Coronary artery (tissue), 2 donors: ENCODE measurements at regions not wholly inside any gene's neighbourhood (a gene's known extent, or its start where the extent isn't known, plus 50 kb on each side); places are given as distances from the start of the nearest gene placed in this dataset.

Experiments used
- DNase-seq: peaks from one replicate; pipeline ENCODE4 v3.0.0-alpha.2; 2017; ENCODE audit warnings: low spot score
- H3K27ac ChIP-seq, 2 donors: fragments of 200-600 bp; sonication (generic); one replicate each; pipeline ENCODE4 v1.5.1; 2016 to 2019
- H3K4me3 ChIP-seq: fragments of 200-600 bp; sonication (generic); 2 replicates; pipeline ENCODE4 v1.5.1; 2016; ENCODE audit warnings: mild to moderate bottlenecking, moderate library complexity
- TF ChIP-seq, protein P1 (sequence below): fragments of 200-600 bp; sonication (generic); IDR thresholded peaks from one replicate; pipeline ENCODE4 v1.5.1; 2019; ENCODE audit warnings: antibody characterized with exemption

DNA sequence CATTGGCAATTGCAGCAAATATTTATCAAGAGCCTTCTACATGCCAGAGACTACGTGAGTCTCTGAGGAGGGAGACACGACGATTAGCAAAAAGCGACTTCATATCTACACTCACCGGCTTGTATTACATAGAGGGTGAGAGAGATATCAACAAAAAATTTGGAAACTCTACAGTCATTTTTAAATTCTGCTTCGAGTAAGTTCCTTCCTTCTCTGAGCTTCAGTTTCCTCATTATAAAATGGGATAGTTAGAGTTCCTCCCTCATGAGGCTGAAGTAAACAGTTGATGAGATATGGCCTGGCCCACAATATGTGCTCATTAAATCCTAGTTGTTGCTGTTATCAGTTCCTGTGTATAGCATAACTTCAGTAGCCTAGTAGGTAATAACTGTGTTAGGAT is 64.1 kb upstream of the SIRPA start:
- Histone ChIP-seq H3K27ac (no peak overlapping the region), H3K4me3 (no peak overlapping the region)
- no peak for DNase-seq
- TF ChIP-seq, protein P1, sequence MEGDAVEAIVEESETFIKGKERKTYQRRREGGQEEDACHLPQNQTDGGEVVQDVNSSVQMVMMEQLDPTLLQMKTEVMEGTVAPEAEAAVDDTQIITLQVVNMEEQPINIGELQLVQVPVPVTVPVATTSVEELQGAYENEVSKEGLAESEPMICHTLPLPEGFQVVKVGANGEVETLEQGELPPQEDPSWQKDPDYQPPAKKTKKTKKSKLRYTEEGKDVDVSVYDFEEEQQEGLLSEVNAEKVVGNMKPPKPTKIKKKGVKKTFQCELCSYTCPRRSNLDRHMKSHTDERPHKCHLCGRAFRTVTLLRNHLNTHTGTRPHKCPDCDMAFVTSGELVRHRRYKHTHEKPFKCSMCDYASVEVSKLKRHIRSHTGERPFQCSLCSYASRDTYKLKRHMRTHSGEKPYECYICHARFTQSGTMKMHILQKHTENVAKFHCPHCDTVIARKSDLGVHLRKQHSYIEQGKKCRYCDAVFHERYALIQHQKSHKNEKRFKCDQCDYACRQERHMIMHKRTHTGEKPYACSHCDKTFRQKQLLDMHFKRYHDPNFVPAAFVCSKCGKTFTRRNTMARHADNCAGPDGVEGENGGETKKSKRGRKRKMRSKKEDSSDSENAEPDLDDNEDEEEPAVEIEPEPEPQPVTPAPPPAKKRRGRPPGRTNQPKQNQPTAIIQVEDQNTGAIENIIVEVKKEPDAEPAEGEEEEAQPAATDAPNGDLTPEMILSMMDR: no peak

- TF ChIP-seq, protein P1: no peak
- no peak for DNase-seq
- Histone ChIP-seq H3K4me3 (no peak overlapping the region), H3K27ac (peak overlapping the region in 1 of 2 donors; percentile 44)
Measured at GRCh38 chr20:1830240-1830639, 65.0 kb upstream of the SIRPA start.

DNA sequence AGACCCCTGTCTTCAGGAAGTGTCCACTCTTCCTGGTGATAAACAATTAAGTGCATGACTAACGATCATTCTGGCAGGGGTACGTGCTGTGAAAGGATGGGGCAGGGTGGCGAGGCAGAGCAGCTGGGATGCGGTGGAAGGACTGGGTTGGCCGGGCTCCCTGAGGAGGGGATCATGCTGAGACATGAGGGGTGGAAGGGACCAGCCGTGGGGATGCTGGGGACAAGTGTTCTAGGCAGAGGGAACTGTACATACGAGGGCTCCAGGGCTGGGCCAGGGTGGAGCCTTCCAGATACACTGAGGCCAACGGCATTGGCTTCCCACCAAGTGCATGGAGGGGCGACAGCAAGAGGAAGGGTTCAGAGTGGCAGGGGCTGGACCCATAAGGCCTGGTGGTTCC is 65.7 kb upstream of the SIRPA start:
- Histone ChIP-seq H3K4me3 (no peak overlapping the region), H3K27ac (no peak overlapping the region)
- DNase-seq: no peak
- TF ChIP-seq, protein P1: no peak

DNA sequence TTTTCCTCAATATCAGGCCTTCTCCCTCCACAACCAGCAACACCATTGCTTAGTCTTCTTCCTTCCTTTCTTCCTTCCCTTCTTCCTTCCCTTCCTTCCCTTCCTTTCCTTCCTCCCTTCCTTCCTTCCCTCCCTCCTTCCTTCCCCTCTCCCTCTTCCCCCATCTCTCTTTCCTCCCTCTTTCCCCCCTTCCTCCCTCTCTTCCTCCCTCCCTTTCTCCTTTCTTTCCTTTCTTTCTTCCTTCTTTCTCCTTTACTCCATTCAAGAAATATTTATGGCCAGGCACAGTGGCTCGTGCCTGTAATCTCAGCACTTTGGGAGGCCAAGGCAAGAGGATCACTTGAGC is 66.4 kb upstream of the SIRPA start:
- DNase-seq: no peak
- TF ChIP-seq, protein P1: no peak
- no peak overlapping the region for H3K27ac ChIP-seq
- no peak overlapping the region for H3K4me3 ChIP-seq

DNA sequence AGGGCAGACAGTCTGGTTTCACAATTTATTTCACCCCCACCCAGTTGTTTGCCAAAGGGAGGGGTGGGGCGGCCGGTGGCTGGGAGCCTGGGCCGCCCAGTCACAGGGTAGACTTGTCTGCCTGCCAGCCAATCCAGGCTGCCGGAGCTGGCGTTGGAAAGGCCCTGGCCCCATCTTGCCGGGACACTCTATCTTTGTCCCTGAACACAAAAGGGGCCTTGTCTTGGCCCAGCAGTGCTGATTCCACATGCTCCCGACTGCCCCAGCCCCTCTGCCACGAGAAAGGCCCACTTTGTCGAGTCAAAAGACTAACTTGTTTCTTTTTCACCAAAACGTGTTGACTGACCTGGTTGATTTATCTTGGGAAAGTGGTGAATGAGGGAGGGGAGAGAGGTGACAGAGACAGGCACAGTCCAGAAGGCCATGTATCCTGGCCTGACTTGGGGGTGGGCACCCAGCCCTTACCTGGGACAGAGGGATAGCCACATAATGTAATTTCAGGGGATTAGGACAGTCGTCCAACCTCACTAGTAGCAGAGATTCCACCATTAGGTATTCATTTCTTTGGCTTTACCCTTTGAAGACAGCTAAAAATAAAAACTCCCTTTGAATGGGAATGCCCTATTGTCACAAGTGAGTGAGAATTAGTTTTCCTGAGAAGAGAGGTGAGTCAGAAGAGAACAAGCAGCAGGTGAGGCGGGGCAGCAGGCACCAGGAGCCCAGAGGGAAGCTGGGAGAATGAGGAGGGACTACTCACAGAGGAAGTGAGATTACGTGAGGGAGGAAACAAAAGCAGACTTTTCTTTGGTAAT is 67.0 kb upstream of the SIRPA start:
- DNase-seq: no peak
- H3K27ac ChIP-seq: no peak overlapping the region
- no peak overlapping the region for H3K4me3 ChIP-seq

GRCh38 chr20:1827510-1827973 is 67.7 kb upstream of the SIRPA start:
- TF ChIP-seq, protein P1: no peak
- Histone ChIP-seq H3K27ac (no peak overlapping the region), H3K4me3 (no peak overlapping the region)
- no peak for DNase-seq

More for the DNA sequence above, 67.0 kb upstream of the SIRPA start:
- TF ChIP-seq, protein P1: no peak

DNA sequence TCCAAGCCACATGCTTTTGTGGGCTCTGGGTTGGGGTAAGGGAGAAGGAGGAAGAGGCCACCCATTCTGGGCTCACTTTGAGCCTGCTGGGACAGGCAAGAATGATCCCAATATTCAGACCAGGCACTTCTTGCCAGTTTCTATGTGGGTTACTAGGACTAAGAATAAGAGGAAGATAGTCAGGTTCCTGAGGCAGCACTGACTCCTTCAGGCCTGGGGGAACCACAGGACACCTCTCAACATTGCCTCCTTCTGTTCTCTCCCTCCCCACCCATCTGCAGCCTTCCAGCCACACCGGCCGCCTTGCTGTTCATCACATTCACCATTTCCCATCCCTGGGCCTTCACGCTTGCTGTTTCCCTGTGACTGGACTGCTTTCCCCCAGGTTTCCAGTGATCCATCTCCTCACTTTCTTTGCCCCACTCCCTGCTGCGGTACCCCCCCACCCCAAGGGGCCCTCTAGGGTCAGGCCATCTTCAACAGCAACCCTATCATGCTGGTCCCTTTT is 69.2 kb upstream of the SIRPA start:
- TF ChIP-seq, protein P1: no peak

More for the DNA sequence above, 69.2 kb upstream of the SIRPA start:
- no peak overlapping the region for H3K4me3 ChIP-seq
- no peak for DNase-seq
- no peak overlapping the region for H3K27ac ChIP-seq
